ENCODE measurements at regions not wholly inside any gene's neighbourhood (a gene's known extent, or its start where the extent isn't known, plus 50 kb on each side); places are given as distances from the start of the nearest gene placed in this dataset.

DNA sequence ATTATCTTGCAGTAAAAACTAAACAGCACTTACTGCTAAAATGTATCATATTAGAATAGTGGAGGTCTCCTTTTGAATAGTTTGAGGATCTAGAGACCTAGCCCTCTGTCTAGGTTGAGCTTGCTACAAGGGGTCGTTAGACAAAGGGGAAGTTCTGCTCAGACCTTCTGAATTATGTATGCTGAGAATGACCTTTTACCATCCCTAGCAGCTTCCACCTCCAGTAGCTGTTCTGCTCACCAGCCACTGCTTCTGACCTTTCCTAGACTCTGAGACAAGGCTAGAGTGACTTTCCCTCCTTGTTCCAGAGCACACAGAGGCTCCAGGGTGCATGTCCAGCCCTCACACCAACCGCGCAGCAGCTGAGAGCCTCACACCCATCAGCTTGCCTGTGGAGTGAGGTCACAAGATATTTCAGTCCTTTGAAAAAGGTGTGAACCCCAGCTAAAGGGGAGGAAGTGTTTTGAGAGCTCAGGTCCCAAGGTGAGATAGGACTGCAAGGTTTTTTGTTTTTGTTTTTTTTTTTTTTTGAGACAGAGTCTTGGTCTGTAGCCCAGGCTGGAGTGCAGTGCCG is 289.3 kb upstream of the TNP1 start (continued):
- TF ChIP-seq, protein P1, sequence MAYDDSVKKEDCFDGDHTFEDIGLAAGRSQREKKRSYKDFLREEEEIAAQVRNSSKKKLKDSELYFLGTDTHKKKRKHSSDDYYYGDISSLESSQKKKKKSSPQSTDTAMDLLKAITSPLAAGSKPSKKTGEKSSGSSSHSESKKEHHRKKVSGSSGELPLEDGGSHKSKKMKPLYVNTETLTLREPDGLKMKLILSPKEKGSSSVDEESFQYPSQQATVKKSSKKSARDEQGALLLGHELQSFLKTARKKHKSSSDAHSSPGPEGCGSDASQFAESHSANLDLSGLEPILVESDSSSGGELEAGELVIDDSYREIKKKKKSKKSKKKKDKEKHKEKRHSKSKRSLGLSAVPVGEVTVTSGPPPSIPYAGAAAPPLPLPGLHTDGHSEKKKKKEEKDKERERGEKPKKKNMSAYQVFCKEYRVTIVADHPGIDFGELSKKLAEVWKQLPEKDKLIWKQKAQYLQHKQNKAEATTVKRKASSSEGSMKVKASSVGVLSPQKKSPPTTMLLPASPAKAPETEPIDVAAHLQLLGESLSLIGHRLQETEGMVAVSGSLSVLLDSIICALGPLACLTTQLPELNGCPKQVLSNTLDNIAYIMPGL (CRISPR knock-in tag; IDR thresholded peaks at IDR 0.05; ENCODE audit: borderline replicate concordance in 1 of 2, low read depth in 1 of 2), result no peak
- TF ChIP-seq, protein P2, sequence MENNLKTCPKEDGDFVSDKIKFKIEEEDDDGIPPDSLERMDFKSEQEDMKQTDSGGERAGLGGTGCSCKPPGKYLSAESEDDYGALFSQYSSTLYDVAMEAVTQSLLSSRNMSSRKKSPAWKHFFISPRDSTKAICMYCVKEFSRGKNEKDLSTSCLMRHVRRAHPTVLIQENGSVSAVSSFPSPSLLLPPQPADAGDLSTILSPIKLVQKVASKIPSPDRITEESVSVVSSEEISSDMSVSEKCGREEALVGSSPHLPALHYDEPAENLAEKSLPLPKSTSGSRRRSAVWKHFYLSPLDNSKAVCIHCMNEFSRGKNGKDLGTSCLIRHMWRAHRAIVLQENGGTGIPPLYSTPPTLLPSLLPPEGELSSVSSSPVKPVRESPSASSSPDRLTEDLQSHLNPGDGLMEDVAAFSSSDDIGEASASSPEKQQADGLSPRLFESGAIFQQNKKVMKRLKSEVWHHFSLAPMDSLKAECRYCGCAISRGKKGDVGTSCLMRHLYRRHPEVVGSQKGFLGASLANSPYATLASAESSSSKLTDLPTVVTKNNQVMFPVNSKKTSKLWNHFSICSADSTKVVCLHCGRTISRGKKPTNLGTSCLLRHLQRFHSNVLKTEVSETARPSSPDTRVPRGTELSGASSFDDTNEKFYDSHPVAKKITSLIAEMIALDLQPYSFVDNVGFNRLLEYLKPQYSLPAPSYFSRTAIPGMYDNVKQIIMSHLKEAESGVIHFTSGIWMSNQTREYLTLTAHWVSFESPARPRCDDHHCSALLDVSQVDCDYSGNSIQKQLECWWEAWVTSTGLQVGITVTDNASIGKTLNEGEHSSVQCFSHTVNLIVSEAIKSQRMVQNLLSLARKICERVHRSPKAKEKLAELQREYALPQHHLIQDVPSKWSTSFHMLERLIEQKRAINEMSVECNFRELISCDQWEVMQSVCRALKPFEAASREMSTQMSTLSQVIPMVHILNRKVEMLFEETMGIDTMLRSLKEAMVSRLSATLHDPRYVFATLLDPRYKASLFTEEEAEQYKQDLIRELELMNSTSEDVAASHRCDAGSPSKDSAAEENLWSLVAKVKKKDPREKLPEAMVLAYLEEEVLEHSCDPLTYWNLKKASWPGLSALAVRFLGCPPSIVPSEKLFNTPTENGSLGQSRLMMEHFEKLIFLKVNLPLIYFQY (CRISPR knock-in tag; IDR thresholded peaks at IDR 0.05; ENCODE audit: borderline replicate concordance), result no peak
- no peak for TF ChIP-seq SSRP1 (CRISPR knock-in tag; IDR thresholded peaks at IDR 0.05)

DNA sequence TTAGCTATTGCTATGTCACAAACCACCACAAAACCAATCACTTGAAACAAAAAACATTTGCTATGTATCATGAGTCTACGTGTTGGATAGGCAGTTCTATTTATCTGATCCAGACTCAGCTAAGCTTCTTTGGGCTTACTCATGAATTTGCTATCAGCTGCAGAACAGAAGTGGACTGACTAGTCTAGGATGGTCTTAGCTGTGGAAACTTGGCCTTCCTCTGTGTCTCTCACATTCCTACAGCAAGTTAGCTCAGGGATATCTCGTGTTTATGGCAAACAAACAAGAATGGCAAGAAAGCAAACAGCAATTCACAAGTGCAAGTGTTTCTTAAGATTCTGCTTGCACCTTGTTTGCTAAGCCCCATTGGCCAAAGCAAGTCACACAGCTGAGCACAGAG is 288.0 kb upstream of the TNP1 start:
- BruUV-seq (replicated peaks), result no TSS peak
- no peak for FAIRE-seq

More for the DNA sequence above, 288.0 kb upstream of the TNP1 start:
- no peak overlapping the region for H3K4me3 ChIP-seq (replicated peaks in 1 of 3; ENCODE audit: insufficient read depth in 1 of 3, low read depth in 2 of 3, low read length in 3 of 3)
- CTCF ChIA-PET (ENCODE audit: low intra/inter-chr PET ratio, low total read pairs), result no interaction called here
- 0% methylated on average over 2 of the region's 2 CpGs for WGBS (ENCODE audit: low lambda C conversion rate)
- ATAC-seq (no peak), DNase-seq (ENCODE audit: low spot score) (no peak)
- POLR2A ChIA-PET, result no interaction called here
- intact Hi-C loops (cut with micrococcal nuclease; ENCODE audit: unreplicated experiment), result loop anchor here (10.0 kb wide), 1 partner anchor 567 kb away; no protein-coding TSS in a partner anchor
- H3K4me2 ChIP-seq (ENCODE audit: low read depth, low read length), result no peak overlapping the region
- H3K79me2 ChIP-seq (ENCODE audit: insufficient read depth, low read length), result no peaks in the 10 kb centered on the region
- no peak overlapping the region for H3K9ac ChIP-seq (ENCODE audit: insufficient read depth, low read depth, low read length)
- H3K36me3 ChIP-seq (replicated peaks in 1 of 2; ENCODE audit: control insufficient read depth in 1 of 2, insufficient read depth in 2 of 2, low read length in 2 of 2), result no peaks in the 10 kb centered on the region
- no peaks in the 10 kb centered on the region for H3K4me1 ChIP-seq (ENCODE audit: insufficient read depth, low read length)
- peaks cover 0 to 8% of the 10 kb centered on the region in 2 experiments; a peak in 2 of 5 replicates for H3K27me3 ChIP-seq (ENCODE audit: control insufficient read depth in 1 of 2, insufficient read depth in 2 of 2, low read length in 2 of 2)
- no peak overlapping the region for H3K27ac ChIP-seq (ENCODE audit: extremely low read length, insufficient read depth, low read length)
- no peak overlapping the region for H2AFZ ChIP-seq (ENCODE audit: low read length)
- TF ChIP-seq RFXAP (CRISPR knock-in tag; IDR thresholded peaks at IDR 0.05; ENCODE audit: borderline replicate concordance) (no peak), ZFP36L1 (CRISPR knock-in tag; IDR thresholded peaks at IDR 0.05) (no peak), PAF1 (CRISPR knock-in tag; IDR thresholded peaks at IDR 0.05) (no peak), SMYD3 (CRISPR knock-in tag; IDR thresholded peaks at IDR 0.05) (no peak), TBX3 (IDR thresholded peaks at IDR 0.05; ENCODE audit: borderline replicate concordance) (no peak), SALL1 (CRISPR knock-in tag; IDR thresholded peaks at IDR 0.05) (no peak), MIER2 (CRISPR knock-in tag; IDR thresholded peaks at IDR 0.05) (no peak), ZNF556 (CRISPR knock-in tag; IDR thresholded peaks at IDR 0.05; ENCODE audit: borderline replicate concordance) (no peak), CEBPB (IDR thresholded peaks at IDR 0.05; ENCODE audit: borderline replicate concordance, low read depth, low read length) (no peak), ZFP90 (CRISPR knock-in tag; IDR thresholded peaks at IDR 0.05; ENCODE audit: borderline replicate concordance) (no peak)
- TF ChIP-seq, protein P3, sequence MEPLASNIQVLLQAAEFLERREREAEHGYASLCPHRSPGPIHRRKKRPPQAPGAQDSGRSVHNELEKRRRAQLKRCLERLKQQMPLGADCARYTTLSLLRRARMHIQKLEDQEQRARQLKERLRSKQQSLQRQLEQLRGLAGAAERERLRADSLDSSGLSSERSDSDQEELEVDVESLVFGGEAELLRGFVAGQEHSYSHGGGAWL (CRISPR knock-in tag; IDR thresholded peaks at IDR 0.05), result no peak
- TF ChIP-seq, protein P4, sequence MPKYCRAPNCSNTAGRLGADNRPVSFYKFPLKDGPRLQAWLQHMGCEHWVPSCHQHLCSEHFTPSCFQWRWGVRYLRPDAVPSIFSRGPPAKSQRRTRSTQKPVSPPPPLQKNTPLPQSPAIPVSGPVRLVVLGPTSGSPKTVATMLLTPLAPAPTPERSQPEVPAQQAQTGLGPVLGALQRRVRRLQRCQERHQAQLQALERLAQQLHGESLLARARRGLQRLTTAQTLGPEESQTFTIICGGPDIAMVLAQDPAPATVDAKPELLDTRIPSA (CRISPR knock-in tag; IDR thresholded peaks at IDR 0.05; ENCODE audit: borderline replicate concordance), result no peak
- TF ChIP-seq, protein P5, sequence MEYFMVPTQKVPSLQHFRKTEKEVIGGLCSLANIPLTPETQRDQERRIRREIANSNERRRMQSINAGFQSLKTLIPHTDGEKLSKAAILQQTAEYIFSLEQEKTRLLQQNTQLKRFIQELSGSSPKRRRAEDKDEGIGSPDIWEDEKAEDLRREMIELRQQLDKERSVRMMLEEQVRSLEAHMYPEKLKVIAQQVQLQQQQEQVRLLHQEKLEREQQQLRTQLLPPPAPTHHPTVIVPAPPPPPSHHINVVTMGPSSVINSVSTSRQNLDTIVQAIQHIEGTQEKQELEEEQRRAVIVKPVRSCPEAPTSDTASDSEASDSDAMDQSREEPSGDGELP (IDR thresholded peaks at IDR 0.05; ENCODE audit: borderline replicate concordance, low read depth), result no peak
- in situ Hi-C loops (cut with HindIII; ENCODE audit: extremely low pct_ligation_motif_present, low pct_unique_long_range_greater_than_20kb), result loop anchor here (5.0 kb wide), 1 partner anchor 456 kb away; no protein-coding TSS in a partner anchor
- H3K9me3 ChIP-seq (ENCODE audit: low read length), result no peaks in the 10 kb centered on the region
- H4K20me1 ChIP-seq (ENCODE audit: insufficient read depth, low read length), result no peaks in the 10 kb centered on the region
